HL-60 (cell line): ENCODE measurements at regions not wholly inside any gene's neighbourhood (a gene's known extent, or its start where the extent isn't known, plus 50 kb on each side); places are given as distances from the start of the nearest gene placed in this dataset.
"Not testable (repeated sequence)": the region's sequence is repeated elsewhere in the genome, so short reads cannot be mapped to it uniquely, and the experiment has no call there.

ENCODE experiments used
- CTCF ChIP-seq: IDR thresholded peaks from one replicate; pipeline ENCODE4 v1.5.1; 2011; ENCODE audit warnings: low read length, control low read depth, inconsistent platforms; ENCODE audit not compliant: insufficient read depth
- POLR2AphosphoS5 ChIP-seq: IDR thresholded peaks from 2 replicates; pipeline ENCODE4 v1.6.1; 2012; ENCODE audit warnings: low read depth

- TF ChIP-seq POLR2AphosphoS5, CTCF: not testable (repeated sequence)
Observed at GRCh38 chr9:113739605-113740507, 136.3 kb upstream of the ZNF618 start.
